ENCODE measurements at regions not wholly inside any gene's neighbourhood (a gene's known extent, or its start where the extent isn't known, plus 50 kb on each side); places are given as distances from the start of the nearest gene placed in this dataset.

DNA sequence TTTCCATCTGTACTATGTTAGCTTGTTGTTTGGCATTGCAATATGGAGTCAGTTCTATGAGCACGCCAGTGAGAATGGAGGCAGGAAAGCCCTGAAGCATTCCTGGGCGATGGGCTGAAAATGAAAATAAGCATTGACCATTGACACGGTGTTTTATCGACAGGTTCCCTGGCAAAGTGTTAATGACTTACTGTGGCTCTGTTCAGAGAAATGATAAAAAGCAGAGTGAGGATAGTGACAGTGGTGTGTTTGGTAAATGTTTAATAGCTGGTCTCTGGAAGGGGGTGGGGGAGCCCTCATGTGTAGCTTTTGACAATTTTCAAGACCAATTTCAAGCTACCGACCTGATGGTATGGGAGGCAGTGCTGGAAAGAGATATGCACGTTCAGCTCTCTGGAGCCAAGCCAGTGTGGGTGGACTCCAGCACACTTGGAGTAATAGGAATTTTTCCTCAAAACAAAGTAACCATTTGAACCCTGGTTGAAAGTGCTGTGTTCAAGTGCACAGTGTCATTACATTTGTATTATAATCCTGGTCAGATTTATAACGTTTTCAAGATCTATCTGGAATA is 341.7 kb upstream of the ROBO2 start:
- TF ChIP-seq, protein P1, sequence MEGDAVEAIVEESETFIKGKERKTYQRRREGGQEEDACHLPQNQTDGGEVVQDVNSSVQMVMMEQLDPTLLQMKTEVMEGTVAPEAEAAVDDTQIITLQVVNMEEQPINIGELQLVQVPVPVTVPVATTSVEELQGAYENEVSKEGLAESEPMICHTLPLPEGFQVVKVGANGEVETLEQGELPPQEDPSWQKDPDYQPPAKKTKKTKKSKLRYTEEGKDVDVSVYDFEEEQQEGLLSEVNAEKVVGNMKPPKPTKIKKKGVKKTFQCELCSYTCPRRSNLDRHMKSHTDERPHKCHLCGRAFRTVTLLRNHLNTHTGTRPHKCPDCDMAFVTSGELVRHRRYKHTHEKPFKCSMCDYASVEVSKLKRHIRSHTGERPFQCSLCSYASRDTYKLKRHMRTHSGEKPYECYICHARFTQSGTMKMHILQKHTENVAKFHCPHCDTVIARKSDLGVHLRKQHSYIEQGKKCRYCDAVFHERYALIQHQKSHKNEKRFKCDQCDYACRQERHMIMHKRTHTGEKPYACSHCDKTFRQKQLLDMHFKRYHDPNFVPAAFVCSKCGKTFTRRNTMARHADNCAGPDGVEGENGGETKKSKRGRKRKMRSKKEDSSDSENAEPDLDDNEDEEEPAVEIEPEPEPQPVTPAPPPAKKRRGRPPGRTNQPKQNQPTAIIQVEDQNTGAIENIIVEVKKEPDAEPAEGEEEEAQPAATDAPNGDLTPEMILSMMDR (IDR thresholded peaks at IDR 0.05; ENCODE audit: low read depth, low read length), result no peak
- H3K4me3 ChIP-seq (replicated peaks in 1 of 2; ENCODE audit: low read depth in 2 of 2, low read length in 2 of 2), result no peak overlapping the region
- no peak for DNase-seq (ENCODE audit: low read depth in 2 of 2)

DNA sequence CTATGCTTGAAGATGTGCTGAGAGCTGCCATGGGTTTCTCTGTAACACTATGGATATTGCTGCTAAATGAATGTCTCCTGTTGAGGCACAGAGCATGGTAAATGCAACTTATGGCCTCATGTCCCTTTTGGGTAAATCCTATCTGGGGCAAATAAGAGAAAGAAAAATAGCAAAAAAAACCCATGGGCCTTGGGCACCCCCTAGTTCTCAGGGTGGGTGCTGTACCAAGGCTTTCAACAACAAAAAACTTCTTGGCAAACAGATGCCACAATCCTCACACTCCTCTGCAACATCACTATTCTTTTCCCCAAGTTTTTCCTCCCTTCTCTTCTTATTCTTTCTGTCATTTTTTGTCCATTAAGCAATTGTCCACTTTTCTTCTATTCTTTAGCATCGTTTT is 340.1 kb upstream of the ROBO2 start:
- no peak for DNase-seq (ENCODE audit: low read depth in 2 of 2)
- TF ChIP-seq, protein P1 (IDR thresholded peaks at IDR 0.05; ENCODE audit: low read depth, low read length), result no peak
- no peak overlapping the region for H3K4me3 ChIP-seq (replicated peaks in 1 of 2; ENCODE audit: low read depth in 2 of 2, low read length in 2 of 2)

DNA sequence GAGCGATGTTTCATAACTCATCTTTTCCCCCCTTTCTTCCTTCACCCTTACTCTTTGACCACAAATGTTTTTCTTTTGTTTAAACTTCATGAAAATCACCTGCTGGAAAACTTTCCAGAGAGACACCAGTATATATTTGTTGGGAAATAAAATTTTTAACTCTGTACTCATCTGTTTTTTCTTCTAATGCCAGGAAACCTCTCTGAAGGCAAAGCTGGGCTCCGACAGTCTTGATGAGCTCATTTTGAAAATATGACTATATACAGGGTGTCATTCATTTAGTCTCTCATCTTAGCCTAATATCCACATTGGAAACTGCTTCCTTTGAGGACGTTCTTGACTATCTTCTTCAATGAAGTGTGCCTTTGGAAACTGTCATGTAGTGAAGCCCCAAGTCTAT is 339.6 kb upstream of the ROBO2 start:
- TF ChIP-seq, protein P1 (IDR thresholded peaks at IDR 0.05; ENCODE audit: low read depth, low read length), result no peak
- H3K4me3 ChIP-seq (replicated peaks in 1 of 2; ENCODE audit: low read depth in 2 of 2, low read length in 2 of 2), result no peak overlapping the region
- no peak for DNase-seq (ENCODE audit: low read depth in 2 of 2)

DNA sequence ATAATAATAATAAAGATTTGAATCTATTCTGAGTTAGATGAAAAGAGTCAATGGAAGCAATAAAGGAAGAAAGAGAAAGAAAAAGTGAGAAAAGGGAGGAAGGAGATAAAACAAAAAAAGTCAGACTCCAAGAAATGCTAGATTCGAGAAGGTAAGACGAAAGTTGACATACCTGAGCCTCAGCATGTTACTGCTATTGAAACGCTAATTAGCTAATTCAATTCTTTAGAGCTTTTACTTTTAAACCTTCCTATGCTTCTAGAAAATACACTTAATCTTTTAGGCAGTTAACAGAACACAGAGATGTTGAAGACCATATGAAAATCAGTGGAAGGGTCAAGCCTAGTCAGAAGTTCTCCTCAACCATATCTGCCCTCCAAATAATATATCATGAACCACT is 337.2 kb upstream of the ROBO2 start:
- TF ChIP-seq, protein P1 (IDR thresholded peaks at IDR 0.05; ENCODE audit: low read depth, low read length), result no peak
- no peak overlapping the region for H3K4me3 ChIP-seq (replicated peaks in 1 of 2; ENCODE audit: low read depth in 2 of 2, low read length in 2 of 2)
- DNase-seq (ENCODE audit: low read depth in 2 of 2), result no peak

DNA sequence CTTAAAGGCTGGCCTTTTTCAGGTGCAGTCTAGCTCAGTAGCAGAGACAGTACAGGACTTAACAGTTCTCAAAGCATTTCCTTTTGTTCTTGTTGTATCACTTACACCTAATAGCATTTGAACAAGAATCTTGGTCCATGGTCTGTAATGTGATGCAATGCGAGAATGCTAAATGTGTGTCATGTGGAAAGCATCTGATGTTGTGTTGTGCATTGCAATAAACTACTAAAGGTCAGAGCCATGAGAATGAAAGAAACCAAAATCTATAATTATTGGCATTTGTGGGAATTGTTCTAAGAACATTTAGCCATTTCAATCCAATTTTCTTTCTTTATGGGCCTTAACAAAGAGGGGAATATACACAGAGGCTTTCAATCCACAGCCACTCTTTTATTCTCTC is 324.5 kb upstream of the ROBO2 start:
- H3K4me3 ChIP-seq (replicated peaks in 1 of 2; ENCODE audit: low read depth in 2 of 2, low read length in 2 of 2), result no peak overlapping the region
- TF ChIP-seq, protein P1 (IDR thresholded peaks at IDR 0.05; ENCODE audit: low read depth, low read length), result no peak
- no peak for DNase-seq (ENCODE audit: low read depth in 2 of 2)

DNA sequence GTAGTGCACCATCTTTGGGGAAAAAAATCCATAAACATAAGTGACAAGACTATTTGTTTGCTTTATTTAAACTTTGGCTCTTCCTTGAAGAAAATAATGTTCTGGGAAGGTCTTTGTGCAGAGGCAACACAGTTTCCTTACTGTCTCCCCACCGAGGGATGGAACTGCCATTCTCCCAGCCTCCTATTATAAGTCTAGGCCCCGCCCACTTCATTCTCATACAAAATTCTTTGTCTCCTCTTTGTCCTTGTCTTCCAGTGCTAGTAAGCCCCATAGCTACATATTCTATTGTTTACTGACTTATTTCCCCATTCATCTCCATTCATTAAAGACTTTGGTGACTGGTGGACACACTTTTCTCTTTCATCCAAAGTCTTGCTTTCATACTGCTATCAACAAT is 316.5 kb upstream of the ROBO2 start:
- DNase-seq (ENCODE audit: low read depth in 2 of 2), result no peak
- TF ChIP-seq, protein P1 (IDR thresholded peaks at IDR 0.05; ENCODE audit: low read depth, low read length), result no peak

DNA sequence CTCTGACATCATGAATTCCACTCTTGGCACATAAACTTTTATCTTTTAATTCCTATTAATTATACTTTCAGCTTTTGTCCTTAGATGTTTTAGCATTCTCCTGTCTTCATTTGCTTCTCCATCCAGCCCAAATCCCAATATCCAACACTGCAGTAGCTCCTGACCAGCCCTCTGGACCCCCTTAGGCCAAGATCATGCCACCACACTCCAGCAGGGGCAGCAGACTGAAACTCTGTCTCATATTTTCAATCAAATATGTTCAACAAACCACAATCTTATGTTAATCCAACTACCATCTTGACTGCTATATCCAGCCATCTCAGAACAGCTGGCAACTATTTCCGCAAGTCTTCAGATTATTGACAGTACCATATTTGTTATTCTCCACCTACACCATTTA is 315.8 kb upstream of the ROBO2 start:
- H3K4me3 ChIP-seq (replicated peaks in 1 of 2; ENCODE audit: low read depth in 2 of 2, low read length in 2 of 2), result no peak overlapping the region
- DNase-seq (ENCODE audit: low read depth in 2 of 2), result no peak
- TF ChIP-seq, protein P1 (IDR thresholded peaks at IDR 0.05; ENCODE audit: low read depth, low read length), result no peak

More for the DNA sequence above, 316.5 kb upstream of the ROBO2 start:
- no peak overlapping the region for H3K4me3 ChIP-seq (replicated peaks in 1 of 2; ENCODE audit: low read depth in 2 of 2, low read length in 2 of 2)

All from cardiac fibroblast (primary cell).